Left lung (tissue), 4 donors: ENCODE measurements at regions not wholly inside any gene's neighbourhood (a gene's known extent, or its start where the extent isn't known, plus 50 kb on each side); places are given as distances from the start of the nearest gene placed in this dataset.

Experiments used
- ATAC-seq: fragments of 200-7000 bp; cut with Tn5 transposase; one replicate; pipeline ENCODE4 v1.9.1; 2020; ENCODE audit warnings: moderate library complexity
- DNase-seq, 4 donors: peaks; one replicate each; pipeline ENCODE4 v3.0.0-alpha.2; 2013 to 2020
- H3K27ac ChIP-seq, 2 donors: fragments of 200-600 bp; sonication (generic) in 1 of 2; one replicate each; pipeline versions ENCODE4 v1.5.0 to v1.8.0; 2020 to 2021
- H3K27me3 ChIP-seq, 2 donors: fragments of 200-600 bp; sonication (generic) in 1 of 2; one replicate each; pipeline versions ENCODE4 v1.5.0 to v1.8.0; 2020 to 2021
- H3K36me3 ChIP-seq, 2 donors: fragments of 200-600 bp; sonication (generic) in 1 of 2; one replicate each; pipeline versions ENCODE4 v1.5.0 to v1.8.0; 2020 to 2021
- H3K4me1 ChIP-seq, 2 donors: fragments of 200-600 bp; one replicate each; pipeline ENCODE4 v1.8.0; 2021
- H3K4me3 ChIP-seq, 2 donors: fragments of 200-600 bp; sonication (generic) in 1 of 2; one replicate each; pipeline versions ENCODE4 v1.5.0 to v1.8.0; 2020 to 2021; ENCODE audit warnings: mild to moderate bottlenecking in 1 of 2
- H3K9me3 ChIP-seq, 2 donors: fragments of 200-600 bp; sonication (generic) in 1 of 2; one replicate each; pipeline versions ENCODE4 v1.5.0 to v1.8.0; 2020 to 2021
- intact Hi-C, 2 donors: fragments of 100-400 bp; cut with DNase I; formaldehyde crosslinking; loops; one replicate each; pipeline versions ENCODE4 v1.11.2 to v1.14.2; 2022
- TF ChIP-seq, protein P1 (sequence below), 2 donors: fragments of 200-600 bp; sonication (generic) in 1 of 2; IDR thresholded peaks; one replicate each; pipeline versions ENCODE4 v1.5.0 to v1.8.0; 2021; ENCODE audit warnings: antibody characterized with exemption in 2 of 2
- donor health status: DM: no; HTN: yes; CAD: no.
- donor health status: DM: no; HTN: no; CAD: no.

DNA sequence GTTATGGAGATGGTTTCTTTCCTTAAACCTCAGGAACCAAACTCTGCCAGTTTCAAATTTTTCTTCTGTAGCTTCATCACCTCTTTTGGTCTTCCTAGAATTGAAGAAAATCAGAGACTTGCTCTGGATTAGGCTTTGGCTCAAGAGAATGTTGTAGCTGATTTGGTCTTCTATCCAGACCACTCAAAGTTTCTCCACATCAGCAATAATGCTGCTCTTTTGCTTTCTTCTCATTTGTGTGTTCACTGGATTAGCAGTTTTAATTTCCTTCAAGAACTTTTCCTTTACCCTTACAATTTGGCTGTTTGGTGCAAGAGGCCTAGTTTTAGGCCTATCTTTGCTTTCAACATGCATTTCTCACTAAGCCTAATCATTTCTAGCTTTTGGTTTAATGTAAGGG, 78.1 kb upstream of the PLCB4 start:
- no peak for DNase-seq
- no peaks in the 10 kb centered on the region for H3K36me3 ChIP-seq
- H3K27ac ChIP-seq, result no peak overlapping the region
- TF ChIP-seq, protein P1, sequence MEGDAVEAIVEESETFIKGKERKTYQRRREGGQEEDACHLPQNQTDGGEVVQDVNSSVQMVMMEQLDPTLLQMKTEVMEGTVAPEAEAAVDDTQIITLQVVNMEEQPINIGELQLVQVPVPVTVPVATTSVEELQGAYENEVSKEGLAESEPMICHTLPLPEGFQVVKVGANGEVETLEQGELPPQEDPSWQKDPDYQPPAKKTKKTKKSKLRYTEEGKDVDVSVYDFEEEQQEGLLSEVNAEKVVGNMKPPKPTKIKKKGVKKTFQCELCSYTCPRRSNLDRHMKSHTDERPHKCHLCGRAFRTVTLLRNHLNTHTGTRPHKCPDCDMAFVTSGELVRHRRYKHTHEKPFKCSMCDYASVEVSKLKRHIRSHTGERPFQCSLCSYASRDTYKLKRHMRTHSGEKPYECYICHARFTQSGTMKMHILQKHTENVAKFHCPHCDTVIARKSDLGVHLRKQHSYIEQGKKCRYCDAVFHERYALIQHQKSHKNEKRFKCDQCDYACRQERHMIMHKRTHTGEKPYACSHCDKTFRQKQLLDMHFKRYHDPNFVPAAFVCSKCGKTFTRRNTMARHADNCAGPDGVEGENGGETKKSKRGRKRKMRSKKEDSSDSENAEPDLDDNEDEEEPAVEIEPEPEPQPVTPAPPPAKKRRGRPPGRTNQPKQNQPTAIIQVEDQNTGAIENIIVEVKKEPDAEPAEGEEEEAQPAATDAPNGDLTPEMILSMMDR (IDR thresholded peaks at IDR 0.05), result no peak
- H3K4me3 ChIP-seq, result no peak overlapping the region
- intact Hi-C loops, result no loop called here
- H3K27me3 ChIP-seq, result no peaks in the 10 kb centered on the region
- no peak for ATAC-seq
- H3K4me1 ChIP-seq, result no peaks in the 10 kb centered on the region
- H3K9me3 ChIP-seq, result no peaks in the 10 kb centered on the region

DNA sequence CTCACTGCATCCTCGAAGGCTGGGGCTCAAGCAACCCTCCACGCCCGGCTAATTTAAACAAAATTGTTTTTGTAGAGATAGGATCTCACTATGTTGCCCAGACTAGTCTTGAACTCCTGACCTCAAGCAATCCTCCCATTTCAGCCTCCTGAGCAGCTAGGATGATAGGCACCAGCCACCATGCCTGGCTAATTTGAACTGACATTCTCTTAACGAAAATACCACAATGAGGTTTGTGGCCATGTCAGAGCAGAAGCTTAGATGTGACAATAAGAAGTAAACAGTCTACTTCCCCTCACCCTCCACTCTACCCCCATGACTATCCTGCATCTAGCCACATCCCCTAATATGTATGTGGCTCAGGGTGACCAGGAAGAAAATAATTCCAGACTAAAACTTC, 74.8 kb upstream of the PLCB4 start:
- no peaks in the 10 kb centered on the region for H3K9me3 ChIP-seq
- ATAC-seq, result no peak
- no peaks in the 10 kb centered on the region for H3K36me3 ChIP-seq
- H3K4me1 ChIP-seq, result no peaks in the 10 kb centered on the region
- no peak overlapping the region for H3K27ac ChIP-seq
- no peaks in the 10 kb centered on the region for H3K27me3 ChIP-seq
- no peak overlapping the region for H3K4me3 ChIP-seq
- no peak for DNase-seq
- TF ChIP-seq, protein P1 (IDR thresholded peaks at IDR 0.05), result no peak
- intact Hi-C loops, result no loop called here

DNA sequence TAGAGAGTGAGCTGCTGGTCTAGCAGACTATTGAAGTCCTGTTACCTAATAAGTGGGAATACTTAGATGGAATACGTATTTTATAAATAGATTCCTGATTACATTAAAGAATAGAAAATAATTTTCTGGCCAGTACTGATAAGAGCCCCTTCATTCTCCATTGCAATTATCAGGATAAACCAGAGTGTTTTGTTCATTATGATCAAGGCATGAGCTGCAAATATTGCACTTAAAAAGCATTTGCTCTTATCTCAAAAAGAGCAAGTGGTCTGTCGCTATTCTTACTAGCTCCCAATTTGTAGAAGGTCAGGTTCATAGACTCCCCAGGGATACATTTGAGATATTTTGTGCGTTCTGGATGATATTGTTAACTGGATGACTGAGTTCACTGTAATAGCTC, 73.1 kb upstream of the PLCB4 start:
- H3K4me3 ChIP-seq, result no peak overlapping the region
- H3K9me3 ChIP-seq, result no peaks in the 10 kb centered on the region
- H3K36me3 ChIP-seq, result no peaks in the 10 kb centered on the region
- H3K27ac ChIP-seq, result no peak overlapping the region
- TF ChIP-seq, protein P1 (IDR thresholded peaks at IDR 0.05), result no peak
- DNase-seq (no peak), ATAC-seq (no peak)
- intact Hi-C loops, result no loop called here
- no peaks in the 10 kb centered on the region for H3K4me1 ChIP-seq
- no peaks in the 10 kb centered on the region for H3K27me3 ChIP-seq

DNA sequence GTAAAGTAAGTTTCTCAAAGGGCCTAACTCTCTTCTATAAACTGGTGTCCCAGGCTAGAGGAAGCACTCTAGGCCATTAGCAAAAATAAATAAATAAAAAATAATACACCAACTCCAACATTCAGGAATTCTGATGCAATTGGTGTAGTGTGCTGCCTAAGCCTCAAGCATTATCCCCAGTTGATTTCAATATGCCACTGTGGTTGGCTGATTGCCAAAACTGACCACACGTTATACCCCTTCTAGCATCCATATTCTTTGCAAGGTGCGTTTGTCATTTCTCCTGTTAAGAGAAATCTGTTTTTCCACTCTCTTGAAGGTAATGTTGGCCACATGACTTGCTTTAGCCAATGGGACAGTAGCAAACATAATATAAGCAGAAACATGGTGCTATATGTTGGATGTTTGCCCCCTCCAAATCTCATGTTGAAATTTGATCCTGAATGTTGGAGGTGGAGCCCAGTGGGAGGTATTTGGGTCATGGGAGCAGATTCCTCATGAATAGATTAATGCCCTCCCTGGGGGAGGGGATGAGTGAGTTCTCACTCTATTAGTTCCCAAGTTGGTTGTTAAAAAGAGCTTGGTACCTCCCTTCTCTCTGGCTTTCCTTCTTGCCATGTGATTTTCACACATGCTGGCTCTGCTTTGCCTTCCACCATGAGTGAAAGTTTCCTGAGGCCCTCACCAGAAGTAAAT, 71.9 kb upstream of the PLCB4 start:
- TF ChIP-seq, protein P1 (IDR thresholded peaks at IDR 0.05), result no peak
- no peaks in the 10 kb centered on the region for H3K9me3 ChIP-seq
- H3K4me3 ChIP-seq, result no peak overlapping the region
- DNase-seq (no peak), ATAC-seq (no peak)
- H3K27ac ChIP-seq, result no peak overlapping the region
- no peaks in the 10 kb centered on the region for H3K4me1 ChIP-seq
- H3K36me3 ChIP-seq, result no peaks in the 10 kb centered on the region
- intact Hi-C loops, result no loop called here
- H3K27me3 ChIP-seq, result no peaks in the 10 kb centered on the region

DNA sequence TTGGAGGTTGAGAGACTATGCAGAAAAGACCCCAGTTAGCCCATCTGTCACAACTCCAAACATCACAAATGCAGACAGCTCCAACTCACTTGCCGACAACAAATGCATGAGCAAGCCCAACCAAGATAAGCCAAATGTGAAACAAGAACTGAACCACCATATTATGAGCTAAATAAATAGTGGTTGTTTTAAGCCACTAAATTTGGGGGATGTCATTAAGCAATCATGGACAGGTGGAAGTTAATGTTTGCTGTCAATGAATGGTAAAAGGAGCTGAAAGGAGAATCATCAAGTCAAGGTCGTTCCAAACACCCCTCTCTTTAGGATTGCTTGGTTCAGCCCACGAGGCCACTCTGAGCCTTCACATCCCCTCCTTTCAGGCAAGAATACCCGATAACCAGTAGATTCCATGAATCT, 71.2 kb upstream of the PLCB4 start:
- H3K4me3 ChIP-seq, result no peak overlapping the region
- no peak for DNase-seq
- no peaks in the 10 kb centered on the region for H3K4me1 ChIP-seq
- no peak overlapping the region for H3K27ac ChIP-seq
- TF ChIP-seq, protein P1 (IDR thresholded peaks at IDR 0.05), result no peak
- no peaks in the 10 kb centered on the region for H3K36me3 ChIP-seq
- H3K27me3 ChIP-seq, result no peaks in the 10 kb centered on the region
- no peaks in the 10 kb centered on the region for H3K9me3 ChIP-seq
- intact Hi-C loops, result no loop called here
- ATAC-seq, result no peak
